ENCODE measurements at regions not wholly inside any gene's neighbourhood (a gene's known extent, or its start where the extent isn't known, plus 50 kb on each side); places are given as distances from the start of the nearest gene placed in this dataset.

DNA sequence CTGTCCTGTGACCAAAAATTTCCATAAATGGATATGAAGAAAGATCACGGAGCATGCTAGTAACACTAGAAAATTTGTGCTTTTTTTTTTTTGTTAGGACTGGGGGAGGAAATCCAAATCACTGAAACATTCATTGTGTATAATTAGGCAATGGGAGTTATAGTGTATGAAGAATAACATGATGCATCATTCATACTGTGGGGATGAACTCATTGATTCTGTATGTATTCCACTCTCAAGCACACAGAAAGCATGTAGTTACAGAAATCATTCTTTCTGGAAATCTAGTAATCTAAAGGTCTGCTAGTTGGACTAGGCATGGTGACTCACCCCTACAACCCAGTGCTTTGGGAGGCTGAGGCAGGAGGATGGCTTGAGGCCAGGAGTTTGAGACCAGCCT is 749.7 kb downstream of the DIAPH3 start:
- Histone ChIP-seq H3K27me3 (ENCODE audit: low read depth) (no peaks in the 10 kb centered on the region), H3K27ac (no peak overlapping the region), H3K36me3 (no peaks in the 10 kb centered on the region), H3K4me3 (no peak overlapping the region), H3K9me3 (no peaks in the 10 kb centered on the region), H3K4me1 (peaks cover 13% of the 10 kb centered on the region)
- DNase-seq = no peak
- ATAC-seq = no peak
- TF ChIP-seq, protein P1, sequence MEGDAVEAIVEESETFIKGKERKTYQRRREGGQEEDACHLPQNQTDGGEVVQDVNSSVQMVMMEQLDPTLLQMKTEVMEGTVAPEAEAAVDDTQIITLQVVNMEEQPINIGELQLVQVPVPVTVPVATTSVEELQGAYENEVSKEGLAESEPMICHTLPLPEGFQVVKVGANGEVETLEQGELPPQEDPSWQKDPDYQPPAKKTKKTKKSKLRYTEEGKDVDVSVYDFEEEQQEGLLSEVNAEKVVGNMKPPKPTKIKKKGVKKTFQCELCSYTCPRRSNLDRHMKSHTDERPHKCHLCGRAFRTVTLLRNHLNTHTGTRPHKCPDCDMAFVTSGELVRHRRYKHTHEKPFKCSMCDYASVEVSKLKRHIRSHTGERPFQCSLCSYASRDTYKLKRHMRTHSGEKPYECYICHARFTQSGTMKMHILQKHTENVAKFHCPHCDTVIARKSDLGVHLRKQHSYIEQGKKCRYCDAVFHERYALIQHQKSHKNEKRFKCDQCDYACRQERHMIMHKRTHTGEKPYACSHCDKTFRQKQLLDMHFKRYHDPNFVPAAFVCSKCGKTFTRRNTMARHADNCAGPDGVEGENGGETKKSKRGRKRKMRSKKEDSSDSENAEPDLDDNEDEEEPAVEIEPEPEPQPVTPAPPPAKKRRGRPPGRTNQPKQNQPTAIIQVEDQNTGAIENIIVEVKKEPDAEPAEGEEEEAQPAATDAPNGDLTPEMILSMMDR (IDR thresholded peaks at IDR 0.05) = no peak
- intact Hi-C loops (cut with DNase I) = no loop called here

DNA sequence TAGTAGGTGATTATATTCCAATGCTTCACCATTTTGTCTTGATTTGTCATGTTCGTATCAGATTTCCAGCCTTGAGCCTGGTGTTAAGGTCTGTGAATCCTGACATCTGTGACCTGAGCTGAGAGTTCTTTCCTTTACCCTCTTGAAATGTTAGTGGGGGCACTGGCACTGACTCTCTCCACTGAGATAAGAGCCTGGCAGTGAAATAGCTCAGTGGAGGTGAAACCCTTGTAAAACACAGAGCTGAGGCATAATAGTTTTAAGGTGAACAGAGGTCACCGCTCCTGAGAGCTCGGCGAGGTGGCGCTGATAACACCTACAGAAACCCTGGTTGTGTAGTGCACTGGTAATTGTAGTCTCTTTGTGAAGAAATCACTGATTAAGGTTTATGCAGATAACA is 748.2 kb downstream of the DIAPH3 start:
- TF ChIP-seq, protein P1 (IDR thresholded peaks at IDR 0.05) = no peak
- ATAC-seq (no peak), DNase-seq (no peak)
- Histone ChIP-seq H3K27ac (no peak overlapping the region), H3K36me3 (no peaks in the 10 kb centered on the region), H3K9me3 (peaks cover 3% of the 10 kb centered on the region), H3K27me3 (ENCODE audit: low read depth) (no peaks in the 10 kb centered on the region), H3K4me1 (peaks cover 7% of the 10 kb centered on the region), H3K4me3 (no peak overlapping the region)
- intact Hi-C loops (cut with DNase I) = no loop called here

DNA sequence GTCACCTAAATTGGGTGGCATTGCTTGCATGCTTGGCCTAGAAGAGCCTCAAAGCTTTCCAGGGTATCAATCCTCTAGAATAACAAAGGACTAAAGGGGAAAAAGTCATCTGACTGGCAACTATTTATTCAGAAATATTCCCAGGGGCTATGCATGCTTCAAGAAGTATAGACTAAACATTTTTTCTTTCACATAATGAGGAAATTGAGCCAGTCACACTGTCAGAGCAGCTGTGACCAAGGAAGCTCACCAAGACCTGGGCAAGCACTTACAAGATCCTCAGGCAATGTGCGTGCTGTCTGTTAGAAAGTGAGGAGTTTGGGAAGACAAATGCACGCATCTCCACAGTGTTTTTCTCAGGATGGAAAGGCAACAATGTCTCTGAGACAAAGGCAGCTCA is 747.2 kb downstream of the DIAPH3 start:
- Histone ChIP-seq H3K36me3 (no peaks in the 10 kb centered on the region), H3K27me3 (ENCODE audit: low read depth) (no peaks in the 10 kb centered on the region), H3K4me1 (peaks cover 7% of the 10 kb centered on the region), H3K27ac (no peak overlapping the region), H3K4me3 (no peak overlapping the region), H3K9me3 (peaks cover 3% of the 10 kb centered on the region)
- TF ChIP-seq, protein P1 (IDR thresholded peaks at IDR 0.05) = no peak
- intact Hi-C loops (cut with DNase I) = no loop called here
- ATAC-seq = no peak
- DNase-seq = no peak

DNA sequence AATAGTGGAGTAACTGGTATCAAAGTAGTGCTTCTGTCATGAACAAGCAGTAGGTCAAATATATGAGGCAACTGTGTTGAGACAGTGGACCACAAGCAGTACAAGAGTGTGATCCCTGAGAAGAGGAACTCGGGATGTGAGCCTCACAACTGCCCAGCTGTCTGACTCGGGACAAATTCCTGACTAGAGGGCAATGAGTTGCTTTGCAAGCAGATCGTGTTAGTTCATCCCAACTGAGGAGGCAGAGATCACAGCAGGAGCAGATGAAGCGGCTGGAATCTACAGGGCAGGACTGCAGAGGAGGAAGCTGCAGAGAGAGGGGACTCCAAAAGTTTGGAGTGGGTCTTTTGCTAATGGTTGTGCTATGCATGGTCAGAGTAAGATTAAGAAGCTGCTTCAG is 741.1 kb downstream of the DIAPH3 start:
- DNase-seq (no peak), ATAC-seq (no peak)
- Histone ChIP-seq H3K9me3 (peaks cover 3% of the 10 kb centered on the region), H3K27ac (no peak overlapping the region), H3K4me3 (no peak overlapping the region), H3K36me3 (no peaks in the 10 kb centered on the region), H3K27me3 (ENCODE audit: low read depth) (no peaks in the 10 kb centered on the region), H3K4me1 (no peaks in the 10 kb centered on the region)
- intact Hi-C loops (cut with DNase I) = no loop called here
- TF ChIP-seq, protein P1 (IDR thresholded peaks at IDR 0.05) = no peak

DNA sequence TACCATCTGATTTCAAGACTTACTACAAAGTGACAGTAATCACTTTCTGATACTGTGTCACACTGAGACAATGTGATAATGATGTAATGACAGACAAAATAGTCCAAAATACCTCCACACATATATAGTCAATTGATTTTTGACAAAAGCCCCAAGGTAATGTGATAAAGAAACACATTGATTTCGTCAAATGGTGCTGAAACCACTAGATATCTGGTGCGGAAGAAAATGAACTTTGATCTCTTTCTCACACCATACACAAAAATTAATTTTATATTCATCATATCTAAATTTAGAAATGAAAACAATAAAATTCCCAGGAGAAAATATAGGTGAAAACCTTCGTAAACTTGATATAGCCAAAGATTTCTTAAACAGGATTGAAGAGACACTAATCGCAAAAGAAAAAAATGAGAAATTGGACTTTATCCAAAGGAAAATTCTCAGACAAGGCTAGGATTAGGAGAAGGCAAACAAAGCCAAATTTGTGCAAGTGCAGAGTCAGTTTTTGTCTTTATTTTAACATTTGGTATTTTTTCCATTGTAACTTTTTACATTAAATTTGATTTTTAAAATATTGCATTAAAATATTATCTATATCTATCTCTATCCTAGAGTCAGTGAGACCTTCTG is 739.9 kb downstream of the DIAPH3 start:
- ATAC-seq = no peak

More for the DNA sequence above, 739.9 kb downstream of the DIAPH3 start:
- H3K4me3 ChIP-seq = no peak overlapping the region
- no peak overlapping the region for H3K27ac ChIP-seq
- intact Hi-C loops (cut with DNase I) = no loop called here
- no peaks in the 10 kb centered on the region for H3K36me3 ChIP-seq
- no peak for DNase-seq
- TF ChIP-seq, protein P1 (IDR thresholded peaks at IDR 0.05) = no peak
- no peaks in the 10 kb centered on the region for H3K4me1 ChIP-seq
- peaks cover 3% of the 10 kb centered on the region for H3K9me3 ChIP-seq
- no peaks in the 10 kb centered on the region for H3K27me3 ChIP-seq (ENCODE audit: low read depth)
